GM12892 (cell line): ENCODE measurements at regions not wholly inside any gene's neighbourhood (a gene's known extent, or its start where the extent isn't known, plus 50 kb on each side); places are given as distances from the start of the nearest gene placed in this dataset.

ENCODE experiments used
- POLR2A ChIP-seq: IDR thresholded peaks from 2 replicates; pipeline ENCODE4 v1.6.1; 2011; ENCODE audit warnings: low read depth, low read length, control low read depth
- POLR2AphosphoS5 ChIP-seq: IDR thresholded peaks from 2 replicates; pipeline ENCODE4 v1.6.1; 2011; ENCODE audit warnings: low read depth, low read length, control low read depth

GRCh38 chr10:91745090-91745831, 53.0 kb upstream of the TNKS2 start:
- TF ChIP-seq POLR2AphosphoS5 (no peak), POLR2A (no peak)
